ENCODE measurements at regions not wholly inside any gene's neighbourhood (a gene's known extent, or its start where the extent isn't known, plus 50 kb on each side); places are given as distances from the start of the nearest gene placed in this dataset.

DNA sequence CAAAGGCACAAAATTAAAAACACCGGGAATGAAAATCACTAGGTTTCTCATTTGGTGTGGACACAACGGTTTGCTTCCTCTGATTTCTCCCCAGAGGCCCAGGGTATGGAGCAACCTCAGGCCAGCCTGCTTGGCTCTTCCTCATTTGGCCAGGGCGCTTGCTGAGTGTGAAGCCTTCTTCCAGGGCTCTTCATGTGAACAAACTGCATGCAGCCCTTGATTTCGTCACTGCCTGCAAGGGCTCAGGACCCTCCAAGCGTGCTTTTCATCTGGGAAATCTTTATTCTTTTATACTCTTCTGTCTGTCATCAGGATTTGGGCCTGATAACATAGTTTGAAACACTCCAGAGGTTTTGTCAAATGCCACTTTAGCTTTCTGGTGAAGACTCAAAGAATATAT lies 122.6 kb upstream of the KLF4 start:
- Mint-ChIP-seq H3K4me1 (no peaks in the 10 kb centered on the region), H3K4me3 (no peak overlapping the region), H3K27me3 (no peaks in the 10 kb centered on the region), H3K9me3 (no peaks in the 10 kb centered on the region), H3K27ac (no peak overlapping the region), H3K36me3 (no peaks in the 10 kb centered on the region)
- DNase-seq: no peak
- CTCF ChIA-PET: no interaction called here

DNA sequence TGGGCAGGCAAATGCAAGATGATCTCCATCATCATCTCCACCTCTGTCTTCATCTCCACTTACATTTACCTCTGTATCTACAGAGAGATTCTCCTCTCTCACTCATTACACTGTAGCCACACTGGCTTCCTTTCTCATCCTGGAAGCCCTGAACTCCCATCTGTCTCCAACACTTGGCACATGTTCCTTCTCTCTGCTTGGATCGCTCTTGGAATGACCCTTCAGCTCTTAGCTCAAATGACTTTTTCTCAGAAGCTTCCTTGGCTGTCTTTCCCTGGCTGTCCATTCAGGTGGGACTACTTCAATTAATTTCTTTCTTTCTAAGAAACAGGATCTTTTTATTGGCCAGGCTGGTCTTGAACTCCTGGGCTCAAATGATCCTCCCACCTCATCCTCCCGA lies 120.0 kb upstream of the KLF4 start:
- Mint-ChIP-seq H3K36me3 (no peaks in the 10 kb centered on the region), H3K27ac (no peak overlapping the region), H3K4me1 (no peaks in the 10 kb centered on the region), H3K27me3 (no peaks in the 10 kb centered on the region), H3K4me3 (no peak overlapping the region), H3K9me3 (no peaks in the 10 kb centered on the region)
- DNase-seq: no peak
- CTCF ChIA-PET: no interaction called here

DNA sequence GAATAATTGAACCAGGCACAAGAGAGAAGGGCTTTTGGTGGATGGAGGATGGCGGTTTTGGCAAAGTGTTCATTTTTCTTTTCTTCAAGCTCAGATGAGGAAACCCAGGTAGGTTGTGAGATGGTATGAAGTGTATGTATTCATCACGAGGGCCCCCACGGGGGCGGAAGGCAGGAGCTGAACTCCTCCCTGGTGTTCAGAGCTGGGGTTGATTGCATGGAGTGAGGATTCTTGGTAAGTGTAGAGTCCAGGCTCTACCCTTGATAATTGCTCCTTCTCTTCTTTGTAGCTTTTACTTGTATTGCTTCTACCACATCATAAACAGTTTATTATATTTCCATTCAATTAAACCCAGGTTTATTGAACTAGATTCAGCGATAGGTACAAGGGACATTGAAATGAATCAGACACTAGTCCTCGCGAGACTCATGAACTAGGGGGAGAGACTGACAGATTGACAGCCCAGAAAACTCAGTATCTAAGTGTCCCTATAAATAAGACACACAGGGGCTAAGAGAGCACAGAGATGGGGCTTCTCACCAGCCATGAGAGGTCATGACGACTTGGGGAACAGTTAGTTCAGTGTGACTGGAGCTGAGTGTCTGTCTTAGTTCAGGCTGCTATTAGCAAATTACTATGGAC lies 116.7 kb upstream of the KLF4 start:
- DNase-seq: no peak
- Mint-ChIP-seq H3K36me3 (no peaks in the 10 kb centered on the region), H3K27me3 (no peaks in the 10 kb centered on the region), H3K4me3 (no peak overlapping the region), H3K9me3 (no peaks in the 10 kb centered on the region), H3K4me1 (no peaks in the 10 kb centered on the region), H3K27ac (no peak overlapping the region)
- CTCF ChIA-PET: no interaction called here

DNA sequence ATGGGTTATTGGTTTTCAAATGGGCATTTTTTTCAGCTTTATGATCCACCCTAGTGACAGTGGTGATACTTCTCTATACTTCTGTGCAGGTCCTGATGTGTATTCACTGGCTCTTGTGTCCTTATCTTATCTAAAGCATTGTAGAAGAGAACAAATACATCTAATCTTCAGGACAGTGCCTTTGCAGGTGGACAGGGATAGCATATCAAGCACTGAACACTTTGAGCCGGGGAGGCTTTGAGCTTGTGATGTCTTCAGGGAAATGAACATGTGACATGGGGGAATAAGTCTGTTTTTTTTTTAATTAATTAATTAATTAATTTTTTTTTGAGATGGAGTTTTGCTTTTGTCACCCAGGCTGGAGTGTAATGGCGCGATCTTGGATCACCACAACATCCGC lies 115.5 kb upstream of the KLF4 start:
- Mint-ChIP-seq H3K4me3 (no peak overlapping the region), H3K36me3 (no peaks in the 10 kb centered on the region), H3K9me3 (no peaks in the 10 kb centered on the region), H3K4me1 (no peaks in the 10 kb centered on the region), H3K27me3 (no peaks in the 10 kb centered on the region), H3K27ac (no peak overlapping the region)
- CTCF ChIA-PET: no interaction called here
- no peak for DNase-seq

DNA sequence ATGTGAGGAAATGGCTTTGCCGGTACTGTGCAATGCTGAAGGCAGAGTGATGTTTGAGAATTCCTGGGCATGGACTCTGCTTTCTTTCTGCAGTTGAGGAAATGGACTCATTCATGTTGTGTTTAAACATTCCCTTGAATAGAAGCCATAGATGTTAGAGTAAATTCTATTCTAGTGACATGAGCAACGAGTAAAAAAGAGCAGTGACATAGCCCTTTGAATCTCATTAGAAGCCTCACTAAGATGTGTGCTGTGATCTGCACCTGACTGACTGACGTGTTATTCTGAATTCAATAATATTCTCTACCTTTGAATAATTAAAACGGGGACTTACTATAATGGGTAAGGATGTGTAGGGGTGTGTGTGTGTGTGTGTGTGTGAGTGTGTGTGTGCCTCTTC lies 113.7 kb upstream of the KLF4 start:
- no peaks in the 10 kb centered on the region for H3K4me1 Mint-ChIP-seq
- no peak overlapping the region for H3K27ac Mint-ChIP-seq
- no peak overlapping the region for H3K4me3 Mint-ChIP-seq
- no peak for DNase-seq
- H3K27me3 Mint-ChIP-seq: no peaks in the 10 kb centered on the region
- no peaks in the 10 kb centered on the region for H3K36me3 Mint-ChIP-seq
- CTCF ChIA-PET: no interaction called here
- no peaks in the 10 kb centered on the region for H3K9me3 Mint-ChIP-seq

DNA sequence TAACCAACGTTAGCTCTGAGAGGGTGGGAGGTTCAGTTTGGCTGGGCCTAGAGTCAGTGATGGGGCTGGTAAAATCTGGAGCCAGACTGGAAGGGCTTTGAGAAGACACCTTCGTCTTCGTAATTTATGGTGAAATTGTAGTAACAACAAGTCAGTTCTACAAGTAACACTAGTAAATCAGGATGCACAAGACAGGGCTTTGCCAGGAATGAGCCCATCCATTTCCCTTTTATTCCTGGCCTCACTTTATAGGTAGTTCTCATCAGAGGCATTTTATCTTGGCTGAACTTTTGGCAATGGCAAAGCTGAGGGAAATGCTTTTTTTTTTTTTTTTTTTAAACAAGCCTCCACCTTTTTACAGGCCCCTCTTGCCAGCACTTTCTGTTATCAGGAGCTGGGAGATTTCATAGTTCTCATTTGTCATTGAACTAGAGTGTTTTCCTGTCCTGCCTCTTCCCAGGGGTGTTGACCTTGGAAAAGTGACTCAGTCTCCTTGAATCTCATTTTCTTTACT lies 110.5 kb upstream of the KLF4 start:
- CTCF ChIA-PET: no interaction called here
- no peak for DNase-seq
- no peaks in the 10 kb centered on the region for H3K36me3 Mint-ChIP-seq
- no peak overlapping the region for H3K4me3 Mint-ChIP-seq
- no peaks in the 10 kb centered on the region for H3K27me3 Mint-ChIP-seq
- no peak overlapping the region for H3K27ac Mint-ChIP-seq
- no peaks in the 10 kb centered on the region for H3K9me3 Mint-ChIP-seq
- H3K4me1 Mint-ChIP-seq: no peaks in the 10 kb centered on the region

DNA sequence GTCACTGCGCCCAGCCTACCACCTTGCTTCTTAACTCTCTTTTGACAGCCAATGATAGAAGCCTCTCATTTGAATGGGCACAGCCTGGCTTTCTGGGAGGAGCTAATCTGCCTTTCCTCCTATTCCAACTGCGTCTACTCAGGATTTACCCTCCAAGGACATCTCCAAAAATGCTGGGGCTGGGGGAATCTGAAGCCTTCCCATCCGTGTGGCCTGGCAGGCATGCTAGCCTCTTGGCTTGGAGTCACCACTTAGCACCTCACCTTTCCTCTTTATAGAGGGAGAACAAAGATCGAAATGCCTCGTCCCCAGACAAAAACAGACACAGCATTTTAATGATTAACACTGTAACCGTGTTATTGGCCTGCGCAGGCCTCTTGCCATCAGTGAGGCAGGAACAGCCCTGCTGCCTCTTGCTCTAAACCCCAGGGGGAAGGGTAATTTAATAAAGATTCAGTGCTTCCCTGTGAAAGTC lies 108.2 kb upstream of the KLF4 start:
- H3K4me1 Mint-ChIP-seq: no peaks in the 10 kb centered on the region
- no peak for DNase-seq
- H3K9me3 Mint-ChIP-seq: no peaks in the 10 kb centered on the region
- no peak overlapping the region for H3K4me3 Mint-ChIP-seq
- CTCF ChIA-PET: no interaction called here
- no peak overlapping the region for H3K27ac Mint-ChIP-seq
- H3K27me3 Mint-ChIP-seq: no peaks in the 10 kb centered on the region
- no peaks in the 10 kb centered on the region for H3K36me3 Mint-ChIP-seq

DNA sequence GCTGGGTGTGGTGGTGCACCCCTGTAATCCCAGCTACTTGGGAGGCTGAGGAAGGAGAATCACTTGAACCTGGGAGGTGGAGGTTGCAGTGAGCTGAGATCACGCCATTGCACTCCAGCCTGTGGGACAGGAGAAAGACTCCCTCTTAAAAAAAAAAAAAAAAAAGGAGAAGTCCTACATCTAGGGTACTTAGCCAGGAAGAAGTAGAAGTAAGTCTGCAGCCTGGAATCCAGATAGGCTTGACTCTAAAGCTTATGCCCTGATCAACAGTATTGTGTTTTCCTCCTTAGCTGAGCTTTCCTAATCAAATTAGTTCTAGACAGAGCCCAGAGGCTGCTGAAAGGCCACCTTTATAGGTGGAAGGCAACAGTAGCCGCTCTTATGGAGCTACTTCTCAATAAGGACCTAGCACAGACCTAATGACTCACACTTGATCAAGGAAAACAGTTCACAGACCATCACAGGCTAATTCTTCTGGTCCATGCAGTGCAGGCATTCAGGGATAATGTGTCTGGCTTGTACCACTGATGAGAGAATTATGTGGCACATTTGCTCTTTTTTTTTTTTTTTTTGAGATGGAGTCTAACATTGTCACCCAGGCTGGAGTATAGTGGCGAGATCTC lies 105.5 kb upstream of the KLF4 start:
- CTCF ChIA-PET: interaction anchor here (0.6 kb wide), 1 partner anchor 43 kb away, joined by 3 read pairs; no protein-coding TSS in a partner anchor

DNA sequence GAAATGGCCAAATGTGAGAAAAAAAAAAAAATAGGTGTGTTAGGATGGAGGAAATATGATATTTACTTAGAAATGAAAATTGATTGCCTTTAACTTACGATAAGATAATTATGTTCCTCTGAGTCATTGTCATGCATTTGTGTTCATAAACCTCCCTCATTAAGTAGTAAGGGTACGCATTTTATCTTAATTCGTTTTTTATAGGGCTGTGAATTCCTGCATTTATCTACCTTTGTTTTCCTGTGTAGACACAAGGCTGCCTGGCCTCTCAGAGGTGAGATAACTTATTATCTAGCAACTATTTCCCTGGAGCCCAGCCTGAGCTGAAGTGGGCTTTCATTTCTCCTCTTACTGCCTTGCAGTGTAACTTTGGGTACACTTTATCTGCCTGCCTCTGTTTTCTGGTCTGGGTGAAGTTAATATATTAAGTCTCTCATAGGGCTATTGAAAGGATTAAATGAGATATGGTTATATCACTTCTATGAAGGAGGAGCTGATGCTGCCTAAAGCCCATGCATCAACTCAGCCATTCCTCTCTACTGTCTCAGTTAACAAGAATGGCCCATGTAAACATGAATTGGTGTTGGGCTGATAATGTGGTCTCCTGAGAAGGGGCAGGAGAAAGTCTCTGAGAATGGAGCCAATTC lies 103.8 kb upstream of the KLF4 start:
- Mint-ChIP-seq H3K4me1 (no peaks in the 10 kb centered on the region), H3K27ac (no peak overlapping the region), H3K9me3 (no peaks in the 10 kb centered on the region), H3K27me3 (no peaks in the 10 kb centered on the region), H3K36me3 (no peaks in the 10 kb centered on the region), H3K4me3 (no peak overlapping the region)
- no peak for DNase-seq
- CTCF ChIA-PET: no interaction called here

More for the DNA sequence above, 105.5 kb upstream of the KLF4 start:
- no peaks in the 10 kb centered on the region for H3K9me3 Mint-ChIP-seq
- H3K36me3 Mint-ChIP-seq: no peaks in the 10 kb centered on the region
- DNase-seq: no peak
- no peaks in the 10 kb centered on the region for H3K4me1 Mint-ChIP-seq
- H3K27ac Mint-ChIP-seq: no peak overlapping the region
- H3K4me3 Mint-ChIP-seq: no peak overlapping the region
- no peaks in the 10 kb centered on the region for H3K27me3 Mint-ChIP-seq

DNA sequence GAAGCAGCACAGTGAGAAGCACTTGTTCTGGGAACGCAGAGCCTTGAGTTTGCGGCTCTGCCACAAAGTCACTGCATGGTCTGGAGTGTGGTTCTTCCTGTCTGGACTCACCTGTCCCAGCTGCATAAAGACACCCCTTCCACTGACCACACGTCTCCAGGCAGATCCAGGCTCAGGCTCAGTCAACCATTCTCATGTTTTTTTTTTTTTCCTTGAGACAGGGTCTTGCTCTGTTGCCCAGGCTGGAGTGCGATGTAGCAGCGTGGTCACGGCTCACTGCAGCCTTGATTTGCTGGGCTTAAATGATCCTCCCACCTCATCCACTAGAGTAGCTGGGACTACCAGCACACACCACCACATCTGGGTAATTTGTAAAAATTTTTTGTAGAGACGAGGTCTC lies 102.9 kb upstream of the KLF4 start:
- Mint-ChIP-seq H3K36me3 (no peaks in the 10 kb centered on the region), H3K27ac (no peak overlapping the region), H3K4me3 (no peak overlapping the region), H3K4me1 (no peaks in the 10 kb centered on the region), H3K27me3 (no peaks in the 10 kb centered on the region), H3K9me3 (no peaks in the 10 kb centered on the region)
- DNase-seq: no peak
- CTCF ChIA-PET: no interaction called here

DNA sequence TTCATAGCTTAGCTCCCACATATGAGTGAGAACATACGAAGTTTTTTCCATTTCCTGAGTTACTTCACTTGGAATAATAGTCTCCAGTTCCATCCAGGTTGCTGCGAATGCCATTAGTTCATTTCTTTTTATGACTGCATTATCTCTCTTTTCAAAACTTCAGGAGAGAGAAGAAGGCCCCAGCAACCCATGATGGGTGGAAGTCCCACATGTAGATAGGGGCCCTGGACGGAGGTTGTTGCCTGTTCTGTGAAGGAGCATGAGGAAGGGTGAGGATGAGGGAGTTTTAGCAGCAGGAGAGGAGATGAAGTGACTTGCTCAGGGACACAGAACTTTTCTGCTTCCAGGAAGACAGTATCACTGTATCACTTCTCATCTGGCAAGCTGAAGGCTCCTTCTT lies 102.2 kb upstream of the KLF4 start:
- Mint-ChIP-seq H3K9me3 (no peaks in the 10 kb centered on the region), H3K36me3 (no peaks in the 10 kb centered on the region)

DNA sequence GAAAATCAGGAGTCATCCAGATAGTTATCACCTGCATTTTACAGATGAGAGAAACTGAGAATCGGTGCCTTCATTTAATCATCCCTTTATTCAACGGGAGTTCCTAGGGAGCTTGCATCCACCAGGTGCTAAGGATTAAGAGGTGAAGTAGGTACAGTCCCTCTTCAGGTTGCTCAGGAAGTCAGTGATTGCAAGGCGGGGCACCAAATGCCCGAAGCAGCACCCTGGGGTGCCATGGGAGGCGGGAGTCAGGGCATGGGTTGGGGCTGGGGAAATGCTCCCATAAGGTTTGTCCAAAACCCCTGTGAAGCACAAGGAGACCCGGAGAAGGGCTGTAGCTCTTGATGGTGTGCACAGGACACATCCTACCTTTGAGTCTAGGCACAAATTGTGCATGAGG lies 98.8 kb upstream of the KLF4 start:
- Mint-ChIP-seq H3K27ac (no peak overlapping the region), H3K4me1 (no peaks in the 10 kb centered on the region), H3K9me3 (no peaks in the 10 kb centered on the region), H3K36me3 (no peaks in the 10 kb centered on the region), H3K27me3 (no peaks in the 10 kb centered on the region), H3K4me3 (no peak overlapping the region)
- no peak for DNase-seq
- CTCF ChIA-PET: no interaction called here

More for the DNA sequence above, 102.2 kb upstream of the KLF4 start:
- Mint-ChIP-seq H3K27me3 (no peaks in the 10 kb centered on the region), H3K4me1 (no peaks in the 10 kb centered on the region), H3K27ac (no peak overlapping the region), H3K4me3 (no peak overlapping the region)
- CTCF ChIA-PET: no interaction called here
- DNase-seq: no peak

DNA sequence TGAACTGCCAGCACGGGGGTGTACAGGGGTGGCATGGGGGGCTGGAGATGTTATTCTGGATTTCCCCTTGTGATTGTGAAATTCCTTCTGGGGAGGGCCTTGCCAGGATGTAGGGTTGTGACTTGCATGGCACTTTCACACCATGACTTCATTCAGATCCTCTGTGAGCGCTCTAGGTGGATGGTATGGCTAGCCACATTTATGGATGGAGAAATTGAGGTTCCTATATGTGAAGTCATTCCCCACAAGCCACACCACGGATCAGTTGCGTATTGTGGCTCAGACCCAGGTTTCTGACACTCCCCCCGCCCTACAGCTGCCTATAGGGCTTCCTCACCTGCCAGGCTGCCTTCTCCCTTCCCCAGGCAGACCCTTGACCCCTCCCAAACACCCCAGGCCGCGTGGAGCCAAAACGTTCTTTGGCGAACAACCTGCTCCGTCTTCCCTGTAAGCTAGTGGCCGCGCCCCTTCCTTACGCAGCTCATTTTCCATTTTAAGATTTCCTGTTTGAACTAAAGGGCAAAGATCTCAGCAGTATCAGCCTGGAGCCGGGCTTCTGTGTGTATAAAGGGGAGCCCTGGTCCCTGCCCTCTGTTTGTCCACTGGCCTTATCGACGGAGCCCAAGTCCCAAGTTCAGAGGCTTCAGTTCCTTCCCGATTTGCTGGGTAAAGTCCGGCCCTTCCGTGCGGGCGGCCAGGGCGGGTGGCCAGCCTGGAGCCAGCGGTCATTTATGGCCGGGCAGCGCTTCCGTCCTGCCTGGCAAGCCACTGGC lies 97.8 kb upstream of the KLF4 start:
- no peaks in the 10 kb centered on the region for H3K36me3 Mint-ChIP-seq
- CTCF ChIA-PET: no interaction called here
- H3K9me3 Mint-ChIP-seq: no peaks in the 10 kb centered on the region
- no peak overlapping the region for H3K27ac Mint-ChIP-seq
- no peaks in the 10 kb centered on the region for H3K27me3 Mint-ChIP-seq
- H3K4me3 Mint-ChIP-seq: no peak overlapping the region
- no peaks in the 10 kb centered on the region for H3K4me1 Mint-ChIP-seq
- DNase-seq: no peak

DNA sequence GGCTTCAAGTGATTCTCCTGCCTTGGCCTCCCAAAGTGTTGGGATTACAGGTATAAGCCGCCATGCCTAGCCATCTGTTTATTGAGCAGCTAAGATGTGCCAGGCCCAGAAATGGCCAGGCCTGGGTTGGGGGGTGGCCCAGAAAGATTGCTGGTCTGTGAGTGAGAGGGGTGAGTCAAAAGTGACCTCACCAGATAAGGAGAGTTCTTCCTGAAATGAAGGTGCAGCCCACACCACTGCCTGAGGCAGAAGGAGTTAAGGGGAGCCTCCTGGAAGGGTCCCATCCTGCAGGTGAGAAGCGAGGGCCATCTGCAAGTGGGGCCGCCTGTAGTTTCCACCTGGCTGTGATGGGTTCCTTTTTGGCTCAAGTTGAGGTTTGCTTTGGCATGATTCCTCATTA lies 96.9 kb upstream of the KLF4 start:
- H3K4me1 Mint-ChIP-seq: no peaks in the 10 kb centered on the region
- H3K4me3 Mint-ChIP-seq: no peak overlapping the region
- H3K9me3 Mint-ChIP-seq: no peaks in the 10 kb centered on the region
- DNase-seq: no peak
- no peaks in the 10 kb centered on the region for H3K27me3 Mint-ChIP-seq
- H3K36me3 Mint-ChIP-seq: no peaks in the 10 kb centered on the region
- H3K27ac Mint-ChIP-seq: no peak overlapping the region
- CTCF ChIA-PET: no interaction called here
